IMR-90 (cell line): ENCODE measurements at regions not wholly inside any gene's neighbourhood (a gene's known extent, or its start where the extent isn't known, plus 50 kb on each side); places are given as distances from the start of the nearest gene placed in this dataset.

ENCODE experiments used
- ATAC-seq: fragments of 200-7000 bp; cut with Tn5 transposase; 2 replicates; pipeline ENCODE4 v1.9.1; 2020; ENCODE audit warnings: low read depth, mild to moderate bottlenecking, moderate library complexity
- BruUV-seq: library from RNA; stranded (reverse); fragments of 400-500 nt; replicated peaks from 2 replicates; lab custom pipeline; 2021; lab: Mats Ljungman, UMichigan
- CTCF ChIA-PET: fragments of 300-600 bp; formaldehyde crosslinking; extraction: SDS; loops from one replicate; lab custom pipeline; 2021; ENCODE audit warnings: antibody characterized with exemption; lab: Yijun Ruan, JAX
- POLR2A ChIA-PET: fragments of 300-600 bp; sonication (Branson Sonifier 250); formaldehyde crosslinking; loops from one replicate; lab custom pipeline; 2022; ENCODE audit warnings: antibody characterized with exemption; ENCODE audit not compliant: unreplicated experiment; lab: Charles Lee
- DNase-seq: peaks from one replicate; pipeline ENCODE4 v3.0.0; 2013
- H2AFZ ChIP-seq: replicated peaks from 2 replicates; pipeline ENCODE3; 2013; ENCODE audit warnings: low read length, mild to moderate bottlenecking; ENCODE audit not compliant: poor library complexity
- H2AK5ac ChIP-seq: 2 replicates; pipeline ENCODE4 v1.6.1; 2013; ENCODE audit warnings: low read depth, low read length, inconsistent platforms
- H2AK9ac ChIP-seq: replicated peaks from 2 replicates; pipeline ENCODE3; 2013; ENCODE audit warnings: mild to moderate bottlenecking, low read depth, low read length, moderate library complexity; ENCODE audit not compliant: poor library complexity
- H2BK120ac ChIP-seq: 2 replicates; pipeline ENCODE4 v1.6.1; 2013; ENCODE audit warnings: low read depth, low read length, inconsistent platforms
- H2BK15ac ChIP-seq: 3 replicates; pipeline ENCODE4 v1.6.1; 2013; ENCODE audit warnings: low read depth, low read length, inconsistent platforms
- H2BK20ac ChIP-seq: 2 replicates; pipeline ENCODE4 v1.6.1; 2013; ENCODE audit warnings: low read depth, mild to moderate bottlenecking, inconsistent platforms, low read length, moderate library complexity
- H2BK5ac ChIP-seq: 2 replicates; pipeline ENCODE4 v1.6.1; 2013; ENCODE audit warnings: mild to moderate bottlenecking, low read depth, low read length, inconsistent platforms; ENCODE audit not compliant: poor library complexity, severe bottlenecking
- H3K14ac ChIP-seq: replicated peaks from 2 replicates; pipeline ENCODE4 v1.6.1; 2013; ENCODE audit warnings: low read depth, low read length, inconsistent platforms
- H3K18ac ChIP-seq: 2 replicates; pipeline ENCODE4 v1.6.1; 2013; ENCODE audit warnings: low read depth, low read length, control low read depth
- H3K23ac ChIP-seq: 2 replicates; pipeline ENCODE4 v1.6.1; 2013; ENCODE audit warnings: low read depth, low read length, inconsistent platforms
- H3K27ac ChIP-seq: 2 replicates; pipeline ENCODE4 v1.5.1; 2013; ENCODE audit warnings: mild to moderate bottlenecking, control low read depth, low read length; ENCODE audit not compliant: insufficient read depth
- H3K27me3 ChIP-seq: 2 replicates; pipeline ENCODE4 v1.6.1; 2013; ENCODE audit warnings: low read length; ENCODE audit not compliant: control insufficient read depth, insufficient read depth
- H3K36me3 ChIP-seq: 2 replicates; pipeline ENCODE4 v1.6.1; 2013; ENCODE audit warnings: low read length, mixed read lengths; ENCODE audit not compliant: control insufficient read depth, insufficient read depth
- H3K4ac ChIP-seq: 2 replicates; pipeline ENCODE4 v1.6.1; 2013; ENCODE audit warnings: low read depth, low read length, inconsistent platforms
- H3K4me1 ChIP-seq: 2 replicates; pipeline ENCODE4 v1.6.1; 2013; ENCODE audit warnings: low read length, mixed read lengths; ENCODE audit not compliant: control insufficient read depth, insufficient read depth
- H3K4me2 ChIP-seq: 2 replicates; pipeline ENCODE4 v1.6.1; 2013; ENCODE audit warnings: low read depth, mild to moderate bottlenecking, control low read depth, low read length, moderate library complexity
- H3K4me3 ChIP-seq: 2 replicates; pipeline ENCODE4 v1.5.1; 2013; ENCODE audit warnings: low read depth, mild to moderate bottlenecking, control low read depth, low read length, moderate library complexity; ENCODE audit not compliant: insufficient read depth
- H3K56ac ChIP-seq: 2 replicates; pipeline ENCODE4 v1.6.1; 2013; ENCODE audit warnings: low read length, inconsistent platforms; ENCODE audit not compliant: insufficient read depth; ENCODE audit errors: extremely low read depth
- H3K79me1 ChIP-seq, 2 experiments: 2 replicates each; pipeline ENCODE4 v1.6.1; 2013; ENCODE audit warnings: low read length in 2 of 2, inconsistent platforms in 1 of 2, low read depth in 1 of 2
- H3K9ac ChIP-seq: 2 replicates; pipeline ENCODE4 v1.6.1; 2013; ENCODE audit warnings: low read depth, low read length, control low read depth
- H3K9me1 ChIP-seq: 2 replicates; pipeline ENCODE4 v1.6.1; 2013; ENCODE audit warnings: low read length, inconsistent platforms; ENCODE audit not compliant: insufficient read depth
- H3K9me3 ChIP-seq: 2 replicates; pipeline ENCODE4 v1.6.1; 2013; ENCODE audit warnings: low read length; ENCODE audit not compliant: control insufficient read depth, insufficient read depth
- H4K20me1 ChIP-seq: 2 replicates; pipeline ENCODE4 v1.6.1; 2013; ENCODE audit warnings: low read length, inconsistent platforms; ENCODE audit not compliant: insufficient read depth
- H4K5ac ChIP-seq: 2 replicates; pipeline ENCODE4 v1.6.1; 2013; ENCODE audit warnings: mild to moderate bottlenecking, low read depth, low read length, control low read depth
- H4K8ac ChIP-seq, 2 experiments: 2 replicates each; pipeline ENCODE4 v1.6.1; 2013; ENCODE audit warnings: low read depth in 2 of 2, low read length in 2 of 2, control low read depth in 1 of 2, inconsistent platforms in 1 of 2
- H4K91ac ChIP-seq: 2 replicates; pipeline ENCODE4 v1.6.1; 2013; ENCODE audit warnings: low read depth, low read length, inconsistent platforms; ENCODE audit not compliant: insufficient read depth
- BHLHE40 ChIP-seq: fragments of 150-350 bp; IDR thresholded peaks from 2 replicates; pipeline ENCODE4 v1.6.1; 2016; ENCODE audit warnings: mild to moderate bottlenecking, low read depth, low read length
- CEBPB ChIP-seq: IDR thresholded peaks from 2 replicates; pipeline ENCODE4 v1.6.1; 2012; ENCODE audit warnings: low read depth, low read length, improper control_type of control experiment
- CHD1 ChIP-seq: IDR thresholded peaks from 2 replicates; pipeline ENCODE4 v1.6.1; 2012; ENCODE audit warnings: low read depth, low read length, improper control_type of control experiment
- ELK1 ChIP-seq: fragments of 150-350 bp; IDR thresholded peaks from 2 replicates; pipeline ENCODE4 v1.6.1; 2016; ENCODE audit warnings: low read depth, mild to moderate bottlenecking, low read length, moderate library complexity, borderline replicate concordance
- MAZ ChIP-seq: IDR thresholded peaks from 2 replicates; pipeline ENCODE4 v1.6.1; 2012; ENCODE audit warnings: low read depth, mild to moderate bottlenecking, low read length, improper control_type of control experiment, moderate library complexity, borderline replicate concordance
- MXI1 ChIP-seq: IDR thresholded peaks from 2 replicates; pipeline ENCODE4 v1.6.1; 2012; ENCODE audit warnings: low read depth, mild to moderate bottlenecking, low read length, moderate library complexity, borderline replicate concordance
- NFE2L2 ChIP-seq: fragments of 150-350 bp; IDR thresholded peaks from 2 replicates; pipeline ENCODE4 v1.6.1; 2016; ENCODE audit warnings: low read depth, mild to moderate bottlenecking, low read length
- RAD21 ChIP-seq: IDR thresholded peaks from 2 replicates; pipeline ENCODE4 v1.6.1; 2012; ENCODE audit warnings: low read length, improper control_type of control experiment
- SMC3 ChIP-seq: fragments of 150-350 bp; IDR thresholded peaks from 2 replicates; pipeline ENCODE4 v1.6.1; 2016; ENCODE audit warnings: low read depth, mild to moderate bottlenecking, antibody characterized with exemption, low read length, moderate library complexity
- WGBS, 2 experiments: methylation state at CpG; one replicate each; pipeline versions ENCODE4 v1.1.5 to v1.1.7; 2013; ENCODE audit warnings: missing lambda C conversion rate in 2 of 2; ENCODE audit not compliant: insufficient read length in 1 of 2; ENCODE audit errors: extremely low coverage in 2 of 2; 5-methylcytosine and 5-hydroxymethylcytosine counted together
- dilution Hi-C: fragments of 300-500 bp; cut with HindIII; formaldehyde crosslinking; loops from one replicate; pipeline ENCODE4 v1.14.3; 2018; ENCODE audit warnings: low sequenced_read_pairs; ENCODE audit not compliant: unreplicated experiment
- in situ Hi-C: fragments of 300-500 bp; cut with MboI; formaldehyde crosslinking; loops from 3 replicates; pipeline ENCODE4 v1.14.3; 2019; ENCODE audit warnings: low sequenced_read_pairs, inconsistent platforms, mixed read lengths
- intact Hi-C: fragments of 100-400 bp; cut with micrococcal nuclease; formaldehyde crosslinking; loops from 2 replicates; pipeline ENCODE4 v1.10.0; 2022
- TF ChIP-seq, protein P1 (sequence below): conservative IDR thresholded peaks from 2 replicates; pipeline ENCODE4 v1.5.1; 2012; ENCODE audit warnings: mild to moderate bottlenecking, low read depth, low read length, improper control_type of control experiment
- TF ChIP-seq, protein P2 (sequence below): fragments of 150-350 bp; IDR thresholded peaks from 2 replicates; pipeline ENCODE4 v1.6.1; 2017; ENCODE audit warnings: mild to moderate bottlenecking, antibody characterized with exemption, low read length, low read depth

- Histone ChIP-seq H3K27ac (no peak overlapping the region), H2BK5ac (no peak overlapping the region), H3K4ac (no peak overlapping the region), H3K79me1 (no peaks in the 10 kb centered on the region), H2BK120ac (no peak overlapping the region), H3K27me3 (peaks cover 6% of the 10 kb centered on the region), H2AFZ (no peak overlapping the region), H3K56ac (no peak overlapping the region), H3K23ac (no peak overlapping the region), H3K18ac (no peak overlapping the region), H3K4me3 (no peak overlapping the region), H2AK9ac (no peak overlapping the region), H3K4me2 (no peak overlapping the region), H3K4me1 (peaks cover 8% of the 10 kb centered on the region), H3K14ac (no peak overlapping the region), H2AK5ac (no peak overlapping the region), H3K9me3 (no peaks in the 10 kb centered on the region), H3K9me1 (peaks cover 8% of the 10 kb centered on the region), H4K20me1 (no peaks in the 10 kb centered on the region), H4K91ac (no peak overlapping the region), H3K9ac (no peak overlapping the region), H2BK20ac (no peak overlapping the region), H2BK15ac (no peak overlapping the region), H4K5ac (no peak overlapping the region), H4K8ac (no peak overlapping the region), H3K36me3 (no peaks in the 10 kb centered on the region)
- dilution Hi-C loops = no loop called here
- intact Hi-C loops = no loop called here
- no peak for DNase-seq
- BruUV-seq = no TSS peak
- TF ChIP-seq SMC3 = no peak
- no peak for TF ChIP-seq NFE2L2
- TF ChIP-seq CEBPB = no peak
- TF ChIP-seq BHLHE40 = no peak
- no peak for TF ChIP-seq RAD21
- TF ChIP-seq MAZ = no peak
- TF ChIP-seq CHD1 = no peak
- TF ChIP-seq, protein P1, sequence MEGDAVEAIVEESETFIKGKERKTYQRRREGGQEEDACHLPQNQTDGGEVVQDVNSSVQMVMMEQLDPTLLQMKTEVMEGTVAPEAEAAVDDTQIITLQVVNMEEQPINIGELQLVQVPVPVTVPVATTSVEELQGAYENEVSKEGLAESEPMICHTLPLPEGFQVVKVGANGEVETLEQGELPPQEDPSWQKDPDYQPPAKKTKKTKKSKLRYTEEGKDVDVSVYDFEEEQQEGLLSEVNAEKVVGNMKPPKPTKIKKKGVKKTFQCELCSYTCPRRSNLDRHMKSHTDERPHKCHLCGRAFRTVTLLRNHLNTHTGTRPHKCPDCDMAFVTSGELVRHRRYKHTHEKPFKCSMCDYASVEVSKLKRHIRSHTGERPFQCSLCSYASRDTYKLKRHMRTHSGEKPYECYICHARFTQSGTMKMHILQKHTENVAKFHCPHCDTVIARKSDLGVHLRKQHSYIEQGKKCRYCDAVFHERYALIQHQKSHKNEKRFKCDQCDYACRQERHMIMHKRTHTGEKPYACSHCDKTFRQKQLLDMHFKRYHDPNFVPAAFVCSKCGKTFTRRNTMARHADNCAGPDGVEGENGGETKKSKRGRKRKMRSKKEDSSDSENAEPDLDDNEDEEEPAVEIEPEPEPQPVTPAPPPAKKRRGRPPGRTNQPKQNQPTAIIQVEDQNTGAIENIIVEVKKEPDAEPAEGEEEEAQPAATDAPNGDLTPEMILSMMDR = no peak
- no peak for TF ChIP-seq MXI1
- TF ChIP-seq ELK1 = no peak
- TF ChIP-seq, protein P2, sequence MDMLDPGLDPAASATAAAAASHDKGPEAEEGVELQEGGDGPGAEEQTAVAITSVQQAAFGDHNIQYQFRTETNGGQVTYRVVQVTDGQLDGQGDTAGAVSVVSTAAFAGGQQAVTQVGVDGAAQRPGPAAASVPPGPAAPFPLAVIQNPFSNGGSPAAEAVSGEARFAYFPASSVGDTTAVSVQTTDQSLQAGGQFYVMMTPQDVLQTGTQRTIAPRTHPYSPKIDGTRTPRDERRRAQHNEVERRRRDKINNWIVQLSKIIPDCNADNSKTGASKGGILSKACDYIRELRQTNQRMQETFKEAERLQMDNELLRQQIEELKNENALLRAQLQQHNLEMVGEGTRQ = no peak
- in situ Hi-C loops = no loop called here
- WGBS, 2 experiments = no CpG with 5 or more reads among the region's 6 CpGs
- POLR2A ChIA-PET = no interaction called here
- CTCF ChIA-PET = no interaction called here
- ATAC-seq = no peak
These were observed 171.4 kb downstream of the COPRS start for GRCh38 chr17:31687505-31688126.
